ENCODE measurements at regions not wholly inside any gene's neighbourhood (a gene's known extent, or its start where the extent isn't known, plus 50 kb on each side); places are given as distances from the start of the nearest gene placed in this dataset.

DNA sequence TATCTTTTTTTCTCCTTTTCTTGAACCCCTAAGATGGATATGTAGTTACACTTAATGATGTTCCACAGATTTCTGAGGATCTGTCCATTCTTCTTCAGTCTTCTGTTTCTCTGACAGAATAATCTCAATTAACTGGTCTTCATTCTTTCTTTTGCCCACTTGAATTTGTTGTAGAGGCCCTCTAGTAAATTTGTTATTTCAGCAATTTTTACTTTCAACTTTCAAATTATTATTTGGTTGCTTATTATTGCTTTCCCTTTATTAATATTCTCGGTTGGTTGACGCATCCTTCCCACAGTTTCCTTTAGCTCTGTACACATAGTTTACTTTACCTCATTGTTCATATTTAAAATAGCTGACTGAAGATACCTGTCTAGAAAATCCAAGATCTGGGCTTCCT, 1013.7 kb upstream of the CNTN5 start:
- TF ChIP-seq, protein P1, sequence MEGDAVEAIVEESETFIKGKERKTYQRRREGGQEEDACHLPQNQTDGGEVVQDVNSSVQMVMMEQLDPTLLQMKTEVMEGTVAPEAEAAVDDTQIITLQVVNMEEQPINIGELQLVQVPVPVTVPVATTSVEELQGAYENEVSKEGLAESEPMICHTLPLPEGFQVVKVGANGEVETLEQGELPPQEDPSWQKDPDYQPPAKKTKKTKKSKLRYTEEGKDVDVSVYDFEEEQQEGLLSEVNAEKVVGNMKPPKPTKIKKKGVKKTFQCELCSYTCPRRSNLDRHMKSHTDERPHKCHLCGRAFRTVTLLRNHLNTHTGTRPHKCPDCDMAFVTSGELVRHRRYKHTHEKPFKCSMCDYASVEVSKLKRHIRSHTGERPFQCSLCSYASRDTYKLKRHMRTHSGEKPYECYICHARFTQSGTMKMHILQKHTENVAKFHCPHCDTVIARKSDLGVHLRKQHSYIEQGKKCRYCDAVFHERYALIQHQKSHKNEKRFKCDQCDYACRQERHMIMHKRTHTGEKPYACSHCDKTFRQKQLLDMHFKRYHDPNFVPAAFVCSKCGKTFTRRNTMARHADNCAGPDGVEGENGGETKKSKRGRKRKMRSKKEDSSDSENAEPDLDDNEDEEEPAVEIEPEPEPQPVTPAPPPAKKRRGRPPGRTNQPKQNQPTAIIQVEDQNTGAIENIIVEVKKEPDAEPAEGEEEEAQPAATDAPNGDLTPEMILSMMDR (IDR thresholded peaks at IDR 0.05 in 2 of 3, conservative IDR thresholded peaks at IDR 0.05 in 1 of 3; ENCODE audit: insufficient read depth in 2 of 3, low read depth in 1 of 3, low read length in 3 of 3): no peak
- TF ChIP-seq, protein P2, sequence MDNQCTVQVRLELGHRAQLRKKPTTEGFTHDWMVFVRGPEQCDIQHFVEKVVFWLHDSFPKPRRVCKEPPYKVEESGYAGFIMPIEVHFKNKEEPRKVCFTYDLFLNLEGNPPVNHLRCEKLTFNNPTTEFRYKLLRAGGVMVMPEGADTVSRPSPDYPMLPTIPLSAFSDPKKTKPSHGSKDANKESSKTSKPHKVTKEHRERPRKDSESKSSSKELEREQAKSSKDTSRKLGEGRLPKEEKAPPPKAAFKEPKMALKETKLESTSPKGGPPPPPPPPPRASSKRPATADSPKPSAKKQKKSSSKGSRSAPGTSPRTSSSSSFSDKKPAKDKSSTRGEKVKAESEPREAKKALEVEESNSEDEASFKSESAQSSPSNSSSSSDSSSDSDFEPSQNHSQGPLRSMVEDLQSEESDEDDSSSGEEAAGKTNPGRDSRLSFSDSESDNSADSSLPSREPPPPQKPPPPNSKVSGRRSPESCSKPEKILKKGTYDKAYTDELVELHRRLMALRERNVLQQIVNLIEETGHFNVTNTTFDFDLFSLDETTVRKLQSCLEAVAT (IDR thresholded peaks at IDR 0.05): no peak
- TF ChIP-seq RFX1 (IDR thresholded peaks at IDR 0.05): no peak
- no peak for TF ChIP-seq TAF1 (IDR thresholded peaks at IDR 0.05; ENCODE audit: control insufficient read depth, extremely low read depth, insufficient read depth, low read length, severe bottlenecking)
- no peak for TF ChIP-seq EGR1 (conservative IDR thresholded peaks at IDR 0.05)
- no peak for TF ChIP-seq RBFOX2 (IDR thresholded peaks at IDR 0.05; ENCODE audit: low read depth, low read length)
- no peak for TF ChIP-seq NCOA2 (IDR thresholded peaks at IDR 0.05; ENCODE audit: partially characterized antibody in 2 of 2)
- TF ChIP-seq HIVEP1 (CRISPR knock-in tag; IDR thresholded peaks at IDR 0.05): no peak

Data from K562 (cell line).